Testis (tissue), 2 donors: ENCODE measurements at regions not wholly inside any gene's neighbourhood (a gene's known extent, or its start where the extent isn't known, plus 50 kb on each side); places are given as distances from the start of the nearest gene placed in this dataset.

Source experiments
- CTCF ChIP-seq, 3 experiments: fragments of 450-650 bp in 2 of 3; fragments of 200-600 bp in 1 of 3; sonication (generic) in 1 of 3; IDR thresholded peaks; one replicate each; pipeline ENCODE4 v1.5.1; 2016 to 2019; ENCODE audit warnings: antibody characterized with exemption in 3 of 3, mild to moderate bottlenecking in 2 of 3, moderate library complexity in 1 of 3
- POLR2A ChIP-seq: fragments of 450-650 bp; IDR thresholded peaks from one replicate; pipeline ENCODE4 v1.6.1; 2017; ENCODE audit warnings: antibody characterized with exemption, mild to moderate bottlenecking, moderate library complexity

GRCh38 chr20:53847139-53847836 is 223.1 kb downstream of the BCAS1 start:
- TF ChIP-seq CTCF (IDR thresholded peaks at IDR 0.05) (no peak), POLR2A (no peak)
